ENCODE measurements at regions not wholly inside any gene's neighbourhood (a gene's known extent, or its start where the extent isn't known, plus 50 kb on each side); places are given as distances from the start of the nearest gene placed in this dataset.

DNA sequence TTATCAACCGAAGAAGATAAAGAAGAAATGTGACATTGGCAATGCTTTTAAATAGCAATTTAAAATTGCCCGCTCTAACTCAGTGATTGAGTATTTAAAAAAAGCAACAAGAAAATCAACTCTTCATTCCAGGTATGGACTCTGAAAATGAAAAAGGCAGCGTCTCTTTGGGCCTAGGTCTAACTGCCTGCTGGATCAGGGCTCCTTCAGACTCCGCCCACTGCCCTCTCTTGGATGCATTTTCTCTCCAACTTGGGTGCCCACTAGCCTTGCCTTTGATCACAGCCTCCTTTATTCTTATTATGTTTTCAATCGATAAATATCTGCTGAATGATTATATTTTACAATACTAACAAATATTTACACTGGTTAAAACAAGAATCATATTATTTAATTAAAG lies 268.9 kb downstream of the MRPL39 start:
- no peak overlapping the region for H3K4me3 ChIP-seq (ENCODE audit: low read length)
- H3K27me3 ChIP-seq (ENCODE audit: control insufficient read depth, insufficient read depth, low read length), result no peaks in the 10 kb centered on the region
- H3K36me3 ChIP-seq (ENCODE audit: control insufficient read depth, insufficient read depth, low read length), result no peaks in the 10 kb centered on the region
- 100% methylated on average over 2 of the region's 5 CpGs for WGBS (ENCODE audit: insufficient coverage, low lambda C conversion rate)
- H3K27ac ChIP-seq (ENCODE audit: low read length), result no peak overlapping the region
- no peaks in the 10 kb centered on the region for H3K9me3 ChIP-seq (ENCODE audit: control insufficient read depth, low read depth, low read length)
- no peaks in the 10 kb centered on the region for H3K4me1 ChIP-seq (ENCODE audit: control insufficient read depth, insufficient read depth, low read length)
- DNase-seq, result no peak

DNA sequence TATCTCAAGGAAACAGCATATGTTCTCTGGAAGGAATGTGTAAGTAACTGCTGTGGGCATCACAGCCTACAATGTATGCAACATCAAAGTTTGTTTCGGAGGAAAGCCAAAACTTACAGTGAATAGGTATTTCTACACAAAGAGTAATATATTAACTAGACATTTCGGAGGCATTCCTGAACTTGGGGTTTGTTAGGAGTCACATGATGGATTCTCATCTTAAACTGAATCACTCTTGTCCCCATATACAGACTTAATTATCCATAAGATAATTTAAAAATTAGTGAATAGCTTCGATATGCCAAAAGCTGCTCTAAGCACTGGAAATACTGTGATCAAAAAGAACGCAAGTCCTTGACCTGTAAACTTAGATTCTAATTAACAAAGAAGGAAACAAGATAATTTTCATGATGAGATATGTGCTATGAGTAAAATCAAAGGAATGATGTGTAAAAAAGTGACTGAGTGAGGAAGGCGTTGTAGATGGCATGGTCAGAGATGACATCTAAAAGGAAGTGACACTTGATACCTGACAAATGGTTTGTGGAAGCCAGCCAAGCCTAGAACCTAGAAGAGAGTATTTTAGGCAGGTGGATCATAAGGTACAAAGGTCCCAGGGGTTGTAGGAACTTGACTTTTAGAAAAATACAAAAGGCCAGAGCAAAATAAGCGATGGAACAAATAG lies 273.1 kb downstream of the MRPL39 start:
- Histone ChIP-seq H3K4me1 (ENCODE audit: control insufficient read depth, insufficient read depth, low read length) (no peaks in the 10 kb centered on the region), H3K9me3 (ENCODE audit: control insufficient read depth, low read depth, low read length) (no peaks in the 10 kb centered on the region), H3K4me3 (ENCODE audit: low read length) (no peak overlapping the region), H3K27ac (ENCODE audit: low read length) (no peak overlapping the region), H3K27me3 (ENCODE audit: control insufficient read depth, insufficient read depth, low read length) (no peaks in the 10 kb centered on the region), H3K36me3 (ENCODE audit: control insufficient read depth, insufficient read depth, low read length) (no peaks in the 10 kb centered on the region)
- 92% methylated on average over 5 of the region's 6 CpGs for WGBS (ENCODE audit: insufficient coverage, low lambda C conversion rate)
- no peak for DNase-seq

DNA sequence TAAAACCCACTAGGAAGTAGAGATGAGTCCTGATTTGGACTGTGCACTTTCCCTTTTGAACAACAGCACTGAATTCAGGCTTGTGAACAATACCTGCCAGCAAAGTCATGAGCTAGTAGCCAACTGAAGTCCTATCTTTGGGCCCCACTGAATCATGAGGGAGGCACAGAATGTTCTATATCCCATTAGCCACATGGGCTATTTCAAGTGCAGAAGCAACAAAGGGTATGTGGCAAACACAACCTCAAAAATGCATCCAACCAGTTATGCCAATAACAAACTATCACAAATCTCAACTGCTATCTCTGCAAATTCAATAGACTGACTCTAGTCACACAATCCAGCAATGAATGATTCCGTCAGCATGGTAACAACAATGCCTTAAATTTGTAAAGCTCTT lies 276.0 kb downstream of the MRPL39 start:
- Histone ChIP-seq H3K36me3 (ENCODE audit: control insufficient read depth, insufficient read depth, low read length) (no peaks in the 10 kb centered on the region), H3K27me3 (ENCODE audit: control insufficient read depth, insufficient read depth, low read length) (no peaks in the 10 kb centered on the region), H3K4me3 (ENCODE audit: low read length) (no peak overlapping the region), H3K9me3 (ENCODE audit: control insufficient read depth, low read depth, low read length) (no peaks in the 10 kb centered on the region), H3K4me1 (ENCODE audit: control insufficient read depth, insufficient read depth, low read length) (no peaks in the 10 kb centered on the region), H3K27ac (ENCODE audit: low read length) (no peak overlapping the region)
- DNase-seq, result no peak
- WGBS (ENCODE audit: insufficient coverage, low lambda C conversion rate), result 100% methylated on average over 1 of the region's 1 CpG

DNA sequence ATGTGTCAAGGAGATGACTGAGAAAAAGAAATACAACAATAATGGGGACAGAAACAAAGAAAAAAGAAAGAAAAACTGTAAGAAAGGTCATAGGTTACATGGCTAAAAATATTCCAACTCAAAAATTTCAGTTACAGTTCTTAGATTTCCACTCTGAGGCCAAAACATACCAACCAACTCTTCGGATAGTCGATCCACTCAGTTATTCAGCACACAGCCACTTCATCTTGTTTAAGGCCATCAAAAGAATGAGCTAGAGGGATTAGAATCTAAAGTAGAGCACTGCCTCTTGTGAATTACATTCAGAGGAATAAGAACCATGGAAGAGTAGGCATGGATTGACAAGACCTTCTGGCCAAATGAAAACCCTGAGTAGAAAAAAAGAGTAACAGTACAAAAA lies 277.0 kb downstream of the MRPL39 start:
- H3K27ac ChIP-seq (ENCODE audit: low read length), result no peak overlapping the region
- no peaks in the 10 kb centered on the region for H3K9me3 ChIP-seq (ENCODE audit: control insufficient read depth, low read depth, low read length)
- no peak overlapping the region for H3K4me3 ChIP-seq (ENCODE audit: low read length)
- no peak for DNase-seq
- H3K27me3 ChIP-seq (ENCODE audit: control insufficient read depth, insufficient read depth, low read length), result no peaks in the 10 kb centered on the region
- H3K36me3 ChIP-seq (ENCODE audit: control insufficient read depth, insufficient read depth, low read length), result no peaks in the 10 kb centered on the region
- H3K4me1 ChIP-seq (ENCODE audit: control insufficient read depth, insufficient read depth, low read length), result no peaks in the 10 kb centered on the region
- no CpG with 5 or more reads among the region's 2 CpGs for WGBS (ENCODE audit: insufficient coverage, low lambda C conversion rate)

DNA sequence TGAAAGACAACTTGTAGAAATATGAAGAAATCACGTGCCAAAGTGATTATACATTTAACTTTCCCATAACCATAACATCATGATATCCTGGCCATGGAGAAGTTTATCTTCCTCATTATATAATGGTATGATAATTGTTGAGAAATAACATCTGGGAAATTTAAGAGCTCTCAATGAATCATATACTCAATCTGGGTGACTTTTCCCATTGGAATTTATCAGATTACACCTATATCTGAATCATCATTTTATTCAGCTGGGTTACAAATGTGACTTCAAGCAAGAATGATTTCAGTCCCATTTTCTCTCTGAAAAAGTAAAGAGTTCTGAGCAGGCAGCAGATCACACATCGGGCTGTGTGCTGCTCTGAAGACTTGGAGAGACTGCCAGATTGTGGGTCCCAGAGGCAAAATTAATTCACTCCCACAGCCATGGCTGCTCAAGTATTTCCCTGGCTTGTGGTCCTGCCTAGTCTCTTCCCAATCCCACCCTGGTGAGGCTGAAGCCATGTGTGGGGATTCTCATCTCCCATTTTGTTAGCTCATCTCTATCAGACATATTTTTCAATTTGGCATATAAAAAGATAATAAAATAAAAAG lies 278.0 kb downstream of the MRPL39 start:
- H3K4me1 ChIP-seq (ENCODE audit: control insufficient read depth, insufficient read depth, low read length), result no peaks in the 10 kb centered on the region
- no peaks in the 10 kb centered on the region for H3K27me3 ChIP-seq (ENCODE audit: control insufficient read depth, insufficient read depth, low read length)
- WGBS (ENCODE audit: insufficient coverage, low lambda C conversion rate), result no CpG with 5 or more reads among the region's 2 CpGs
- no peaks in the 10 kb centered on the region for H3K36me3 ChIP-seq (ENCODE audit: control insufficient read depth, insufficient read depth, low read length)
- no peak for DNase-seq
- no peaks in the 10 kb centered on the region for H3K9me3 ChIP-seq (ENCODE audit: control insufficient read depth, low read depth, low read length)
- H3K4me3 ChIP-seq (ENCODE audit: low read length), result no peak overlapping the region
- no peak overlapping the region for H3K27ac ChIP-seq (ENCODE audit: low read length)

DNA sequence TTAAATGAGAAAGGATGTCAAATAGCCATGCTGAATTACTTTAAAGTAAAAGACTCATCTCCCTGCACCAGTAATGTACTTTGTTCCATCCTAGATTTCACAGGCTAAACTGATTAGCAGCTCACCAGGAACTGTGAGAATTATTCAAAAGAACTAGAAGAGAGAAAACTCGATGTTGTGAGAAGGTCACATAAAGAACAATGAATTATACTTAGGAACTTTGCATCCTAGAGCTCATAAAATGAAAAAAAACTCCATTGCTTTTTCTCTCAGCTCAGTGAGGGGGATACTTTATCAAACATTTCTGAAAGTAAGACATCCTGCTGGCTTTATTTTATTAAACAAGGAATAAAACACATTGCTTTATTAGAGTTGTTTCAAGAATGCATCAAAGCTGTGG lies 278.5 kb downstream of the MRPL39 start:
- H3K4me1 ChIP-seq (ENCODE audit: control insufficient read depth, insufficient read depth, low read length), result no peaks in the 10 kb centered on the region
- H3K36me3 ChIP-seq (ENCODE audit: control insufficient read depth, insufficient read depth, low read length), result no peaks in the 10 kb centered on the region
- 20% methylated on average over 1 of the region's 1 CpG for WGBS (ENCODE audit: insufficient coverage, low lambda C conversion rate)
- H3K27me3 ChIP-seq (ENCODE audit: control insufficient read depth, insufficient read depth, low read length), result no peaks in the 10 kb centered on the region
- no peaks in the 10 kb centered on the region for H3K9me3 ChIP-seq (ENCODE audit: control insufficient read depth, low read depth, low read length)
- H3K4me3 ChIP-seq (ENCODE audit: low read length), result no peak overlapping the region
- H3K27ac ChIP-seq (ENCODE audit: low read length), result no peak overlapping the region
- no peak for DNase-seq

DNA sequence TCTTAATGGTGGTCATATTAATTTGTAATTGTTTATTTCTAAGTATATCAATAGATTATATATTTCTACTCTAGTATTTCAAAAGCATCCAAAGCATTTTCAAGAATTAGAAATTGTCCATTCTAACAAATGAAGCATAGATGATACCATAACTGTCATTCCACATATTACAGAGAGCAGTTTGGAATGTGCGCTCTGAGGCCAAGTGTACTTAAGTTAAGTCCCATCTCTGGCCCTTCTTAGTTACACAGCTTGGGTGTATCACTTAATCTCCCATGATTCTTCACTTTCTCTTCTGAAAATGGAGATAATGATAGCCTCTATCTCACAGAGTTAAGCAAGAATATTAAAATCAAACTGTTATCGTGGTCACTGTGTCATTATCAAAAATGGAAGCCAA lies 281.1 kb downstream of the MRPL39 start:
- no peak for DNase-seq
- no CpG with 5 or more reads among the region's 2 CpGs for WGBS (ENCODE audit: insufficient coverage, low lambda C conversion rate)
- H3K4me3 ChIP-seq (ENCODE audit: low read length), result no peak overlapping the region
- H3K9me3 ChIP-seq (ENCODE audit: control insufficient read depth, low read depth, low read length), result no peaks in the 10 kb centered on the region
- H3K36me3 ChIP-seq (ENCODE audit: control insufficient read depth, insufficient read depth, low read length), result no peaks in the 10 kb centered on the region
- H3K27ac ChIP-seq (ENCODE audit: low read length), result no peak overlapping the region
- H3K27me3 ChIP-seq (ENCODE audit: control insufficient read depth, insufficient read depth, low read length), result no peaks in the 10 kb centered on the region
- H3K4me1 ChIP-seq (ENCODE audit: control insufficient read depth, insufficient read depth, low read length), result no peaks in the 10 kb centered on the region

DNA sequence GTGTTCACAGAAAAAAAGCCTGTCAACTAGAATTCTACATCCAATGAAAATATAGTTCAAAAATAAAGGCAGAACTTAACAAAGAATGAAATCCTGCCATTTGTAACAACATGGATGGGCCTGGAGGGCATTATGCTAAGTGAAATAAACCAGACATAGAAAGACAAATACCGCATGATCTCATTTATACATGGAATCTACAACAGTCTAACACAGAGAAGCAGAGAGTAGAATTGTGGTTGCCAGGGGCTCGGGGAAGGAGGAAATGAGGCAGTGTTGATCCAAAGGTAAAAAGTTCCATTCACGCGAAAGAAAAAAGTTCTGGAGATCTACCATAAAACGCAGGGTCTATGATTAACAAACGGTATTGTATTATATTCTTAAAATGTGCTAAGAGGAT lies 282.6 kb downstream of the MRPL39 start:
- DNase-seq, result no peak
- no peak overlapping the region for H3K4me3 ChIP-seq (ENCODE audit: low read length)
- no peak overlapping the region for H3K27ac ChIP-seq (ENCODE audit: low read length)
- no peaks in the 10 kb centered on the region for H3K9me3 ChIP-seq (ENCODE audit: control insufficient read depth, low read depth, low read length)
- H3K4me1 ChIP-seq (ENCODE audit: control insufficient read depth, insufficient read depth, low read length), result no peaks in the 10 kb centered on the region
- H3K36me3 ChIP-seq (ENCODE audit: control insufficient read depth, insufficient read depth, low read length), result no peaks in the 10 kb centered on the region
- H3K27me3 ChIP-seq (ENCODE audit: control insufficient read depth, insufficient read depth, low read length), result no peaks in the 10 kb centered on the region
- WGBS (ENCODE audit: insufficient coverage, low lambda C conversion rate), result 100% methylated on average over 3 of the region's 6 CpGs

DNA sequence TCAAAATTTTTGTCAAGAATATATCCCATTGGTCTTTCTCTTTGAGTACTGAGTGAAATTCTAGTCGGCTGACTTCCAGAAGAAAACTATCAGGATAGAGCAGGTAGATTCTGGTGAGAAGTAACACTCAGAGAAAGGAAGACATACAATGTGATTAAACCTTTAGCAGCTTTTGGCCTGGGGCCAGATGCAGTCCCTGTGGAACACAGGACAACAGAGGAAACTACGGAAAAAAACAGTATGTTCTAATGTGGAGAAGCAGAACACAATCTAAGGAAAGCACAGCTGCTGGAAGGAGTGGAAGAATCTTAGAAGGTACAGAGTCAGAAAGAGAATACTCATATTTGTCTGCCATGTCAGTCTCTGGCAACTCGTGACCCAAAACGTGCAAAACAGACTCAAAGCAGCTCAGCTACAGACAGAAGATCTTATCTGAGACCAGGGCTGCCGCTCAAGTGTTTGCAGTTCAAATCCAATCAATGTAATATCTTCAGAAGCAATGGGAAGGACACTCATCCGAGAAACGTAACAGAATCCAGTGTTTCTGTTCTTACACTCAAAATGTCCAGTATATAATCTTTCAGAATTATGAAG lies 283.8 kb downstream of the MRPL39 start:
- no peaks in the 10 kb centered on the region for H3K4me1 ChIP-seq (ENCODE audit: control insufficient read depth, insufficient read depth, low read length)
- no peaks in the 10 kb centered on the region for H3K9me3 ChIP-seq (ENCODE audit: control insufficient read depth, low read depth, low read length)
- H3K36me3 ChIP-seq (ENCODE audit: control insufficient read depth, insufficient read depth, low read length), result no peaks in the 10 kb centered on the region
- no peaks in the 10 kb centered on the region for H3K27me3 ChIP-seq (ENCODE audit: control insufficient read depth, insufficient read depth, low read length)
- 83% methylated on average over 1 of the region's 7 CpGs for WGBS (ENCODE audit: insufficient coverage, low lambda C conversion rate)
- DNase-seq, result no peak
- H3K27ac ChIP-seq (ENCODE audit: low read length), result no peak overlapping the region
- no peak overlapping the region for H3K4me3 ChIP-seq (ENCODE audit: low read length)

DNA sequence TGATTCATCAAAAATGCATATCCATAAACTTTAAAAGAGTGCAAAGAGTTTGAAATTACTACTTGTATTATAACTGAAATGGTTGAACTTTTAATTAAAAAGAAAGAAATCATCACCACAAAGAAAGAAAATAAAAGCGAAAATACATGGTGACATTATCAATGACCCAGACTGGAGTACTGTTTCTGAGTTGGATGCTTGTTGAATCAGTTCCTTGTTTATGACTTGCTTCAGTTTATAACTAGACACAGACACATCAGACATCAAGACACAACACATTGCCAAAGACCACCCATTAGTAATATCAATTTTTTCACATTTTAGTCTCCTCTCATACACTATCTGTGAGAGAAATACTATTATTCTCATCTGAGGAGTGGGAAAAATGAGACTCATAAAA lies 293.0 kb downstream of the MRPL39 start:
- Histone ChIP-seq H3K27me3 (ENCODE audit: control insufficient read depth, insufficient read depth, low read length) (no peaks in the 10 kb centered on the region), H3K4me3 (ENCODE audit: low read length) (no peak overlapping the region), H3K36me3 (ENCODE audit: control insufficient read depth, insufficient read depth, low read length) (no peaks in the 10 kb centered on the region), H3K9me3 (ENCODE audit: control insufficient read depth, low read depth, low read length) (peaks cover under 1% of the 10 kb centered on the region), H3K27ac (ENCODE audit: low read length) (no peak overlapping the region), H3K4me1 (ENCODE audit: control insufficient read depth, insufficient read depth, low read length) (no peaks in the 10 kb centered on the region)
- WGBS (ENCODE audit: insufficient coverage, low lambda C conversion rate), result no CpG with 5 or more reads among the region's 1 CpG
- no peak for DNase-seq

DNA sequence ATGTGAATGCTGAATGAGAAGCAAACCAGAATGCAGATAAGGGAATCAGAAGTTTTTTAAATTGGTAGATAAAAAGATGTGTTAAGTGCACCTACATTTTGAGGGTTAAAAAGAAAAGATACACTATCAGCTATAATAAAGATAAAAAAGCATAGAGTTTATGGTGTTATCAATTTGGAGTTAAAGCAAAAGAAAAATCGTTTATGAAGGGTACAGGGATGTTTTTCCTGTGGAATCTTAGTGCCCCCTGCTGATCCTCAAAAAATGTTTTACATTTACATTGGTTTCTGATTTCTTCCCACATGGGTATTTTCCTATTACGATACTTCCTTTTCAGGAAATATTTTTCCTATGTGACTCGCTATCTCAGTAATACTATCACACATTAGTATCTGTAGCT lies 293.5 kb downstream of the MRPL39 start:
- H3K27ac ChIP-seq (ENCODE audit: low read length), result no peak overlapping the region
- no peaks in the 10 kb centered on the region for H3K27me3 ChIP-seq (ENCODE audit: control insufficient read depth, insufficient read depth, low read length)
- WGBS (ENCODE audit: insufficient coverage, low lambda C conversion rate), result 51% methylated on average over 3 of the region's 3 CpGs
- no peaks in the 10 kb centered on the region for H3K4me1 ChIP-seq (ENCODE audit: control insufficient read depth, insufficient read depth, low read length)
- DNase-seq, result no peak
- H3K4me3 ChIP-seq (ENCODE audit: low read length), result no peak overlapping the region
- H3K9me3 ChIP-seq (ENCODE audit: control insufficient read depth, low read depth, low read length), result peaks cover 4% of the 10 kb centered on the region
- no peaks in the 10 kb centered on the region for H3K36me3 ChIP-seq (ENCODE audit: control insufficient read depth, insufficient read depth, low read length)

Measured in large intestine (tissue), 3 donors.